B cell (primary cell): ENCODE measurements at regions not wholly inside any gene's neighbourhood (a gene's known extent, or its start where the extent isn't known, plus 50 kb on each side); places are given as distances from the start of the nearest gene placed in this dataset.

Experiments
- CTCF ChIP-seq: fragments of 200-600 bp; IDR thresholded peaks from one replicate; pipeline ENCODE4 v1.8.0; 2022; ENCODE audit warnings: antibody characterized with exemption, mild to moderate bottlenecking
- EZH2 ChIP-seq: IDR thresholded peaks from 2 replicates; pipeline ENCODE4 v1.6.1; 2012; ENCODE audit warnings: borderline replicate concordance, low read depth, mild to moderate bottlenecking, moderate library complexity, low read length; ENCODE audit not compliant: insufficient read depth, poor library complexity, severe bottlenecking

DNA sequence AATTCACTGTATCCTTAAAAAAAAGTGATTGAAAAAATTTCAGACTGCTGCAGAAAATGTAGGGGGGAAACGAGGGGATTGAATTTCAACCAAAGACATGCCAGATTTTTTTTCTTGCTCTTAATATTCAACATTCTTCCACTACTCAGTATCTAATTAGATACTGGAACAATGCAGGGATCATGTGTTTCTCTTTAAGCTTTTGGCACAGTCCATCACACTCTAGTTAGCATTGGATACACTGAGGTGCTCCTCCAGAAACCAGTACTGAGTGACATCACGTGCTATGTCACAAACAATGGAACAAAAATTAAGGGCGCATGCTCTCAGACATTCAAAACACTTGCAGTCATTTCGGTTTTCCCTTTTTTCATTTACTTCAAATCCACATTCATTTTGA is 298.6 kb upstream of the PSMD7 start:
- TF ChIP-seq CTCF (no peak), EZH2 (no peak)
